Astrocyte of the hippocampus (primary cell): ENCODE measurements at regions not wholly inside any gene's neighbourhood (a gene's known extent, or its start where the extent isn't known, plus 50 kb on each side); places are given as distances from the start of the nearest gene placed in this dataset.

Experiments
- DNase-seq: peaks from one replicate; pipeline ENCODE4 v3.0.0; 2011; ENCODE audit warnings: low read depth, low spot score

DNA sequence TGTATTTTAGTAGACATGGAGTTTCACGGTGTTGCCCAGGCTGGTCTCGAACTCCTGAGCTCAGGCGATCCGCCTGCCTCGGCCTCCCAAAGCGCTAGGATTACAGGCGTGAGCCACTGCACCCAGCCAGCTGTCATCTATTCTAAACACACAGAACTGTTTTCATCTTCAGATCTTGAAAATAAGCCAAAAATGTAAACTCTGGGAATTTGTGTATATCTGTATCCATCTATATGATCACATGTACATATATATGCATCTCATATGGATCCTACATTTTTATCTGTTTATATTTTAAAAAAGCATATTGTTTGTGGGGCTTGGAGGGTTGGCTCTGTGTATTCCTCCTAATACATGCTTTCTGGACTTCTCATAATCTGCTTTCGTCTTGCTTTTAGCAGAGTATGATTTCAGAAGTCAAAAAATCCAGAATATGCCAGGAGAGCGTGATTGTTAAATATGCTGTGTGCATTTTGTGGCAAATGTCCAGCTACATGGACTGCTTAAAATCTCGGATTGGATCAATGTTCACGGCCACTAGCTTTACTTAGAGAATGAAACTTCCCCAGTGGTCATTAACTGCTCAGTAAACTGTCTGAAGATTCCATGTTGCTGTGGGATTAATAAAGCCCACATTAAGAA is 274.4 kb upstream of the IRX1 start:
- no peak for DNase-seq

DNA sequence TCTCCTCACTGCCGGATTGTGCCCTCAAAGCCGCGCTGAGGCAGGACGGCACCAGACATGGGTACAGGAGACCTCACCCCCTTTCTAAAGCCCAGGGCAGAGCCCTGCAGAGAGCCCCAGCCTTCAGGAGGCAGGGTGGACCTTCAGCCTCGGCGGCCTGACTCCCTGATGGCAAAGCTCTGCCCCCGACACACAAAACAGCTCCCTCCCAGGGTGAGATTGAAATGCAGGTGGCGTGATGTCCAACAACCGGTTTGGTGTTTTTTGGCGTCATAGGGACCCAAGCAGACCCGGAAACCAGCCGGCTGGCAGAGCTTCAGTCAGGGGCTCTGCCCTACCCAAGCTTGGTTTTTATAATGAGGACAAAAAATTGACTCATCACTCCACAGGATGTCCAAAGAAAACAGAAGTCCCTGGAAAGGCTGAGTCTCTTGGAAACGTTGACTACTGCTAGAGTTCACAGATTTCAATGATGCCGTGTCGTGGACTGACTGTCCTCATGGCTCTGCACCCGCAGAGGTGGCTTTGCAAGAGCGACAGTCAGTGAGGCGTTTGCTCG is 275.2 kb upstream of the IRX1 start:
- DNase-seq: peak; percentile 73

DNA sequence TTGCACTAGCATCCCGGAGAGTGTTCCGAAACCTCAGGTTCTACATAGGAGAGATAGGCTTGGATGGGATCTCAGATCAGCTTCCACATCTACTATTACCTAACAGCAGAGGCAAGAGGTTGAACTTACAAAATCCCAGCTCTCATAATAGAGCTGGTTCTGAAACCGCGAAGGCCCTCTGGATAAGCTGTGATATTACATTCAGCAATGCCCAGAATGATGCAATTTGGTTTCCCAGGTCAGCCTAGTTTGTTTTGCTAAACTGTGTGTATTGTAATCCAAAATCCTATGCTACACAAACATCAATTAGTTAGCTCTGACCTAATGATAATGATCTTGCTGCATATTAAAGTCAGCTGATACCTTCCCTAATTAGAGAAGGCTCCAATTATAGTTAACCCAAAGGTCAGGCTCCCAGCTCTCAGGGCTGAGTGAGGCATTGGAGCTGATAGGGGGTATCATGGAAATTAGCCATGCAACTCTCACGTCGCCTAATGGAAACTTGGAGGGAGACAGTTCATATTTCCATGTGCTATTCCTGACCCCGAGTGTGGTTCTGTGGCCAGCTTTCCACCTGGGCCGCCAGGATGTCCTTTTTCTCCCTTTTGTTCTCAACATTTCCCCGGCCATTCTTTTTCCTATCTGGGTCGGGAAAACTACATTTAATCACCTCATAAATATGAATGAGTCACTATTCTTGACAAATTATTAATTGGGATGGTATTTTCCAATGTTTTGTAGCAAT is 278.4 kb upstream of the IRX1 start:
- peak; percentile 25 for DNase-seq

DNA sequence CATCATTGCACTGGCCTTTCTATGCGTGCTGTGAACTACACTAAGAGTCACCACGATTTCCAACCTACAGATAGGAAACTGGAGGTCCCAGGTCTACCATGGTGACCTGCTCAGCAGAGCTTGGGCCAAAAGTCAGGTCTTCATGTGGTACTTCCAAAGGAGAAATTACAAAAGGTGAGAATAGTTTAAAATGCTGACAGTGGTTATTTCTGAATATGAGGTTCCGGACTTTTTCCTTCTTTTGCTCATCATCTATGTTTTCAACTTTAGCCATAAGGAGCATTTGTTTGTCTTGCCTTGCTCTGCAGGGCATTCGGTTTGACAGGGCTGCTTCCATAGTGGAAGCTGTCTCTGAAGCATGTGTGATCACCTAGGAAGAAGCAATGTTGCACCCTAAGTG is 282.1 kb upstream of the IRX1 start:
- DNase-seq: no peak

DNA sequence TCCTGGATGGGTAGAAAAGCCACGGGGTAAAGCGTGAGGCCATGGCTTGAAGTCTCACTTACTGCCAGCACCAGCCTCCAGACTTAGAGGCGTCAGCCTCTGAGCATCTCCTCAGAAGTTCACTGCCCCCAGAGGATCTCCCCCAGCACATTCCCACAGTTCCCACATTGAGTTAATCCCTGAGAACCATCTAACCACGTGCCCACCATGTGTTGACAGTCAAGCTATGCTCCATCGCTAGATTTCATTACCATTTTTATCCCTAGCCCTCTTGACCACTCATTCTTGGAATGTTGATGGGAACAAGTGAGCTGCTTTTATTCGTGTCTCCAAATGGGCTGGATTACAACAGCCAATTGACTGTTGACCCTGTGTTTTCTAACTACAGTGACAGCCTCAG is 283.3 kb upstream of the IRX1 start:
- DNase-seq: no peak

DNA sequence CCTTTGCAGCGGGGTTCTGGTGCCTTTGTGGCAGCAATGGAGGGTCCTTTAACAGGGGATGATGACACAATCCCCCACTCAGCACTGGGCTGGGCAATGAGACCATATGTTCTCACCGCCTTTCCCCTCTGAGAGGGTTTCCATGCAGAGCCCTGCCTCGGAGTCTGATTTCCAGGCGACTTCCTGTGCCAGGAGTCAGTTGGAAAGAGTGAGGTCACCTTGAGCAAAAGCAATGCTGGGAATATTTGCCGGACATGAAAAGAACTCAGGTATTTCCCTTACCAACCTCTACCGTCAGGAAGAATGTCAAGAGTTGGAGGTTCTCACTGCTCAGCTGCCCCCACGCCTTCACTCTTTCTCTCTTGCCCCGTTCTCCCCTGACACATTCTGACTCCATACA is 284.2 kb upstream of the IRX1 start:
- DNase-seq: peak; percentile 67

DNA sequence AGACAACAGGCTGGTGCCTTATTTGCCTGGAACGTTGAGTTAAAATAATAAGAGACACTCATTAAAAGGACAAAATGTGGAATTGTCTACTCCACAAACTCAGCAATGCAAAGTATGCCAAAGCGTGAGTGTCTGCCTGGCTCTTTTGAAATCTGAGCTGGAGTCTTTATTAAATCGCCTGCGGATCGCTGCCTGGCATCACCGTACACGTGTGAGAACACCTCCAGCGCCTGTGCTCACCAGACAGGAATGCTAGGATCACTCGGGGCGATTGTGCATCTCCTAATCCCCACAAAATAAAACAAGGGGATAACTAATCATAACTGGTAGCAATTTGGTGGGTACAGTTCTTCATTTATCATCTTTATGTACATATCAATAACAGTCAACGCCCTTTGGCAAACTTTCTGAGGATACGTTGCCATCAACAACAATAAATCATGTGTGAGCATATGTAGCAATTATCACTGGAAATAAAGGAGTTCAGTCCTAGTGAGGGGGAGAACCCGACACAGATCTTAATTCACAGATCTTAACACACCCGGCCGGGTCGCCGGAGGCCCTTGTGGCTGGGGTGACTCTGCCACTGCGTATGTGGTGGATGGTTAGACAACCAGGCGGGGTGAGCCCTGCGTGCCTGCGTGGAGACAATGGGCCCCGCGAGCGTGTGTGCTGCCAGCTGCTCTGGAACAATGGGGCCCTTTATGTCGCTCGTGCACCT is 284.9 kb upstream of the IRX1 start:
- peak; percentile 92 for DNase-seq

DNA sequence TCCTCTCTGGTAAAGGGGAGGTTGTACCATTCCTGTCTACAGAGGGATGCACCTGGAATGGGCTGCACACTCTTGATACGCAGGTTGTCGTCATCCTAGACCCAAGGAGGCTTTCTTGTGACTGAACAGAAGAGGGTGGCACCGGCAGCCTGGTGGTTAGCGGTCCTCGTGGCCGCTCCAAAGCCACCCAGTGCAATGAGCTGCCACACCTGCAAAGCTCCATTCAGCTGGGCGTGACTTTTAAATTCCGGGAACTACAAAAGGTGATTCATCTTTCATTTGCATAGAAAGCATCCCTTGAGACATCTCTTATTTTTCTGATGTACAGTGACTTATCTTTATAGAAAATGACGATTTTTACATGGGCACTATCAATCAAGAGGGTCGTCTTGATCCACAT is 286.1 kb upstream of the IRX1 start:
- no peak for DNase-seq

DNA sequence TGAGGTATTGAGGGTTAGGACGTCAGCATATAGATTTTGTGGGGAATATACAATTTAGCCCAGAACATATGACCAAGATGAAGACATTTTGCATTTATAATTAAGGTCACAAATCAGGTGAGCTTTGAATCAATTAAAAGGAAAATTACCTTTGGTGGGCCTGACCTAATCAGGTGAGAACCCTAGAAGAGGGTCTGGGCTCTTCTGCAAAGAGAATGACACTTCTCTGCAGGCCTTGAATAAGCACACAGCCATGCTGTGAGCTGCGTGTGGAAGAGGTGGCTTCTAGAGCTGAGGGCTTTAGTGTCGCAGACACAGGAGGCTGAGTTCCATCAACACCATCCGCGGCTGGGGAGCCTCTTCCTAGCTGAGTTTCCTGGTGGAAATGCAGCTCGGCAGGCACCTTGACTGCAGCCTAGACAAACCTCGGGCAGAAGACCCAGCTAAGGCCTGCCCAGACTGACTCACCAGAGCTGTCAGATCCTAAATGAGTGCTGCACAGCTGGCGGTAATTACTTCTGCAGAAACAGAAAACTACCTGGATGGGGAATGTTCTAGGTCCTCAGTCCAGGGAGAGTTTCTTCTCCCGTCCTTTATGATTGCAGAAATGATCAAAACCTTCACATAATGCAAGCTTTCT is 287.5 kb upstream of the IRX1 start:
- DNase-seq: no peak

DNA sequence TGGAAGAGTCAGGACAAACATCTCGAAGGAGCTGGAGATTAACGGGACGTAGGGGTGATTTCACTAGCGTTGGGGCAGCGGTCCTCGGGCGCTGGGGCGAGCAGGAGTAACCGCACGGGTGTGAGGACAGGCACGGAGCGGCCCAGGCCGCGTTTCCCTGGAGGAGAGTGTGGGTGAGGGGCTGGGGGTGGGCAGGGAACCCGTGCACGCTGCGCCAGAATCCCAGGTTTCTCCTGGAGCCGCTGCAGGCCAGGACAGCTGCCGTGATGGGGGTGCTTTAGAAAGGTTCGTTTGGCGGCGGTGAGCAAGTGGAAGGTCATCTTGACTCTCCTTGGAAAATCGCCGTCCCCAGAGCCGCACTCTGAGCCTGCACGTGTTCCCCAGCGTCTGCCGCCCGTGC is 290.2 kb upstream of the IRX1 start:
- no peak for DNase-seq

DNA sequence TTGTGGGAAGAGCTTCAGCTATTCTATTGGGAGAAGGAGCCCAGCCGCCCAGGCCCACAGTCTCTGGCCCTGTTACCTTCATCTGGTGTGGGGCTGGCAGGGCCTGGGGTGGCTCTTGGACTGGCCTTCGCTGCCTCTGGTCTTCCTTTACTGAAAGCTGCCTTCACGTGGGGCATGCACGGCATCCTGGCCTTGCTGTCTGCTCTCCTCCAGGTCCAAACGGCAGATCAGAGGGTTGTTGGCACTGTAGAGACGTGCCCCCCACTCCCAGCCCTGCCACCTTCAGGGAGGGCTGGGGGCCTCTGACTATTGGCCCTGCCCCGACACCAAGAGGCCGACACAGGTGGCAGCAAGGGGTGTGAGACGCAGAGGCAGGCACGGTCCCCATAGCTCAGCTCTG is 291.3 kb upstream of the IRX1 start:
- DNase-seq: no peak

DNA sequence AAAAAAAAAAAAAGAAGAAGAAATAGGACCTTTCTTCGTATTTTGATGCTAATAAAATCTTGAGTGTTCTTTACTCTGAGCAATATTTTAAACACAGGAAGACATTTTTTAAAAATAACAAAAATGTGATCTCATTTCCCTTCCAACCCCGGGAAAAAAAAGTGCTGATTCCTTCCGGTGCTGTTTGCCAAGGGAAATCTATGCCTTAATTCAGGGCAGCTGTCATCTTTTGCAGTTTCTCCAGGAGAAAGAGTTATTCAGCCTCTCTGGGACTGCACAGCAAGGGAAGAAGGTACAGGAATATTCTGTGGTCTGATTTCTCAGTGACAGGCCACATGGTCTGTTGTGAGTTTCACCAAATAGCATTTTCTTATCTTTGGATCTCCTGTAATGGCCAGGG is 291.9 kb upstream of the IRX1 start:
- no peak for DNase-seq

DNA sequence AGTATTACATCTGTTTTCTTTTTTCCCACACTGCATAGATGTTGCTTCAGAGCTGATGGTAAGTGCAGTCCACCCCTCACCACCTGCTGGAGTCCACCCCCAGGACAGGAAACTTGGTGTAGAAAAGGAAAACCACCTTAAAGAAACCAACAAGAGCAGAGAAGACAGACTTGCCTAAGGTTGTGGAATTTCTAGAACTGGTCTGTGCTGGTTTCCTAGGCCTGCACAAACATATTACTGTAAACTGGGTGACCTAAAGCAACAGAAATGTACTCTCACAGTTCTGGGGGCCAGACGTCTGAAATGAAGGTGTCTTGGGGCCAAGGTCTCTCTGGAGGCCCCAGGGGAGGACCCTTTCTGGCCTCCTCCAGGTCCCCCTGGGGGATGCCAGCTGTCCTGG is 293.4 kb upstream of the IRX1 start:
- no peak for DNase-seq

DNA sequence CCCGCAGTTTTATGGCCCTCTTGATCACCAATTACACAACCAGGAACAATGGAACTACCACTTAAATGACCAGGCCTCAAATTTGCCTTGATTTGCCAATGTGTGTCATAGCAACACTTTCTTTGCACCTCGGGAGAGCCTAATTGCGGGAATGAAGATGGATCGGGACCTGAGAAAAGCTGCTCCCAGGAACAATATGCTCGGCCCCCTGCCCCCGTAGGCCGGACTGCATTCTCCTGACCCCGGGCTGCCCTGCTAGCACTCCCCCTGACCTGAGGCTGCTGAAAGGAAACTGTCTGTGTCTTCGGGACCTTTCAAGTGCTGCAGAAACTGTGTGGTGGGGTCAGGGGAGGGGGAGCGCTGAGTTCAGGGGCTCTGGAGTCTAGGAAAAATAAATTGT is 294.3 kb upstream of the IRX1 start:
- no peak for DNase-seq

DNA sequence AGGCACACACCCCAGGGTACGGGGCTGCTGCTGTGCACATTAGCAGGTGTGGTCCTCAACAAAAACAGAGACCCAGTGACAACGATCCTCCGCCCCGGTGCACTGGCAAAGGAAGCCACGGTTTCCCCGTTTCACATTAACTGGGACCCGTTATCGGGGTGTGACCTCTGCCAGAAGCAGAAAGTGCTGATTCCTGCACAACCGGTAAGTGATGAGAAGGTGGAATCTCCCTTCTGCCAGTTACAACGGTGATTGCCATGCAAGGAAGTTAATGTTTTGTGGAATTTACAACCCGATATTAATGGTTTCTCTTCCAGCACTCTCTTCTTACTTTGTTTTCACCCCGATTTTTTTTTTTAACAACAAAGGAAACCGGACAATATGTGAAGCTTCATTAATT is 294.9 kb upstream of the IRX1 start:
- DNase-seq: no peak

DNA sequence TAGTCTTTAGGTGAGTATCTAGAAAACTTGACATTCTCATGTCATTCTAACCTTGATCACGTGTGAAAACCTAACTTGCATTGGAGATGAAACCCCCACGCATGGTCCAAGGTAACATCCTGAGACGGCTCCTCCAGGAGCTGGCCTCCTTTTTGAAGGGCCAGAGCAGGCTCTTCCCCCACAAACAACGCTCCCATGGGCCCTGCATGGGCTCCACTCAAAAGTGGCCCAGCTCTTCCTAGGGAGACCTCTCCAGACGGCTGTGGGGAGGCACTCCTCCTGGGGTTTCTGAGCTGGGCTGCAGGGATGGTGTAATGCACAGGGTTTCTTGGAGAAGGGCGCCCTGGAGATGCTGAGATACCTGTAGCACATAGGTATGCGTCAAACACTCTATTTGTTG is 296.2 kb upstream of the IRX1 start:
- no peak for DNase-seq

DNA sequence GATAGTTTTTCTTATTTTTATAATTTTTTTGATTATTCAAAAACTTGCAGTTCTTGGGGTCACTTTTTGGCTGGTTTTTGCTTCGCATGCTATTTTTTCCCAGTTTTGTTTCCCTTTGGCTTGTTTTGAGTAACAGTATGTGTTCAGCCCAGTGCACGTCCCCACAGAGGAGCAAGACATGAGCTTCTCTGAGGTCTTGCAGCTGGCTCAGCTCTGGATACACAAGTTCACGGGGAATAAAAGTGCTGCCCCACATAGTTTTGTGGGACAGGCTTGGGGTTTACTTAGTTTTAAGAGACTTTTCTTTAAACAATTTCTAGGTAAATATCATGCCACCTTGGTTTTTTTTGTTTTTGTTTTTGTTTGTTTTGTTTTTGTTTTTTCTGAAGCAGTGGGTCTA is 297.8 kb upstream of the IRX1 start:
- no peak for DNase-seq

DNA sequence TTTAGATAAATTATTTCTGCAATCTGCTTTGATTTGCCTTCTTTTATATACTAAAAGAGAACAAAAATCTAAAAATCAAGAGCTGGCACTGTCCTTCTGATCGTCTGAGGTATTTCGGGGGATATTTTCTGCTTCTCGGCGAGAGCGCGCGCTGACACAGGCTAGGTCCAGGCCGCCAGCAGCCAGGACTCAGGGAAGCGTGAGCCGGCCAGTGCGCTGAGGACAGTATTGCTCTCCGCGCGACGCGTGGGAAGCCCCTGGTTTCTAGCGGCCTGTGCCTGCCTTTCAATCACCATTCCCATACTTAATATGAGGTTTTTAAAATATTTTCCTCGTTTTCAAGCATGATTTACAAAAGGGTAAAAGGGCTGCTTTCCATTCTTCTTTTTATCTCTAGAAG is 307.3 kb upstream of the IRX1 start:
- no peak for DNase-seq

DNA sequence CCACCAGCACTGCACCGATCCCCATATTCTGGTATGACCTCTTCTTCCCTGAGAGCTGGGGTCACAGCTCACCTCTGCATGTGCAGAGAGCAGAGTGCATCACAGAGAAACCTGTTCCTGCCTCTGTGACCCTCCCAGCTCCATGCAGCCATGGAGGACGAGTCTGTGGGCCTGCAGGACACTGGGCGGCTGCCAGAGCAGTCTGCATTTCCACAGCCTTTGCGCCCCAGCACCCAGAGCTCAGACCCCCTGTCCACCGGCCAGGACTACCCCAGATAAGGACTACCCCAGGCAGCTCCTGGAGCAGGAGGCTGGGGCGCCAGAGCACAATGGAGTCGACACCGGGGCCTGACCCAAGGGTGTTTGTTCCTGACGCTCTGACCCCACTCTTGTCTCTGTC is 308.1 kb upstream of the IRX1 start:
- no peak for DNase-seq

DNA sequence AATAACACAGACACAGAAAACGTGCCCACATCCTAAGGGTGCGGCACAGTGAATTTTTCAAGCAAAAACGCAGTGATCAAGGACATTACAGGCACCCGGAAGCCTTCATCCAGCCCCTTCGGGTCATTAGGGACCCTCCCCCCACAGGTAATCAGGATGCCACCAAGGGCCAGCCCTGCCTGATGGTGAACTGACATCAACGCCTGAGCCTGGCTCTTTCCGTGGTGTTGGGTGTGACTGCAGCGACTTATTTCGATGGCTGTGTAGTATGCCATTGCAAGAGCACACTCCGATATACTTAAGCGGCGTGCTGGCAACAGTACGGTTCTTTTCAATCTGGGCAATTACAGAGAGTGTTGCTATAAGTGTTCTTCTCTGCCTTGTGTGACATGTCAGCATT is 310.0 kb upstream of the IRX1 start:
- DNase-seq: no peak

DNA sequence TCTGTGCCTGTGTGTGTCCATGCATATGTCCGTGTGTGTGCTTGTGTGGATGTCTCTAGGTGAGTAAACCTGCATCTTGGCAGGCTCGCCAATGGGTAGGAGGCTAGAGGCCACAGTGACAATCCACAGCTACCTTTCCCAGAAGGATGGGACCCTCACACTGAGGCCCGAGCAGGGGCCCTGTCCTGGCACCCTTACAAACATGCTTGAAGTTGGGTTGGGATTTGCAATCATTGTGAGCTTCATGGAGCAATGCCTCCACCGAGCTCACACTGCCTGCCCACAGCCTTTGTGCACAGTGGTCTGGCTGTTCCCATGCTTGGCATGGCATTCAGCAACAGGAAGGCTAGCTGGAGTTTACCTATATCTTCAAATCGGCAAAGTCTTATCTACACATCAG is 311.1 kb upstream of the IRX1 start:
- DNase-seq: no peak

DNA sequence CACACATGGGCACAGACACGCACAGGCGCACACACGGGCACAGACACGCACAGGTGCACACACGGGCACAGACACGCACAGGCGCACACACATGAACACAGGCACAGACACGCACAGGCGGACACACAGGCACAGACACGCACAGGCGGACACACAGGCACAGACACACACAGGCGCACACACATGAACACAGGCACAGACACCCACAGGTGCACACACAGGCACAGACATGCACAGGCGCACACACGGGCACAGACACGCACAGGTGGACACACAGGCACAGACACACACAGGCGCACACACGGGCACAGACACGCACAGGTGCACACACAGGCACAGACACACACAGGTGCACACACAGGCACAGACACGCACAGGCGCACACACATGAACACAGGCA is 312.8 kb upstream of the IRX1 start:
- no peak for DNase-seq
